Right lobe of liver (tissue), 4 donors: ENCODE measurements at regions not wholly inside any gene's neighbourhood (a gene's known extent, or its start where the extent isn't known, plus 50 kb on each side); places are given as distances from the start of the nearest gene placed in this dataset.

Experiments used
- CTCF ChIP-seq, 4 donors: fragments of 200-600 bp in 3 of 4; fragments of 450-650 bp in 1 of 4; IDR thresholded peaks; one replicate each; pipeline versions ENCODE4 v1.5.1 to v1.8.0; 2016 to 2022; ENCODE audit warnings: antibody characterized with exemption in 4 of 4, mild to moderate bottlenecking in 2 of 4
- POLR2A ChIP-seq: fragments of 450-650 bp; IDR thresholded peaks from one replicate; pipeline ENCODE4 v1.6.1; 2017; ENCODE audit warnings: antibody characterized with exemption, mild to moderate bottlenecking
- donor health status: DM: no; HTN: no; CAD: no.
- donor health status: DM: no; HTN: no; CAD: no.
- donor health status: DM: no; HTN: yes; CAD: no.

GRCh38 chr1:13948396-13948795, 248.4 kb downstream of the PRDM2 start:
- TF ChIP-seq CTCF (IDR thresholded peaks at IDR 0.05), result no peak
- TF ChIP-seq POLR2A, result no peak
